LNCAP (cell line): ENCODE measurements at regions not wholly inside any gene's neighbourhood (a gene's known extent, or its start where the extent isn't known, plus 50 kb on each side); places are given as distances from the start of the nearest gene placed in this dataset.

Experiments used
- CTCF ChIP-seq: fragments of 450-650 bp; IDR thresholded peaks from 2 replicates; pipeline ENCODE4 v1.5.1; 2017; ENCODE audit warnings: mild to moderate bottlenecking

- TF ChIP-seq CTCF, result no peak
These were observed 506.2 kb upstream of the ZNF385D start for GRCh38 chr3:22257252-22257651.

- TF ChIP-seq CTCF, result no peak
These were observed 511.4 kb upstream of the ZNF385D start for GRCh38 chr3:22262386-22262785.

GRCh38 chr3:22263042-22263441 is 512.0 kb upstream of the ZNF385D start:
- no peak for TF ChIP-seq CTCF

- TF ChIP-seq CTCF, result no peak
These were observed 514.4 kb upstream of the ZNF385D start for GRCh38 chr3:22265403-22265802.

GRCh38 chr3:22269831-22270230 is 518.8 kb upstream of the ZNF385D start:
- no peak for TF ChIP-seq CTCF

- TF ChIP-seq CTCF, result no peak
These were observed 525.3 kb upstream of the ZNF385D start for GRCh38 chr3:22276351-22276750.

- TF ChIP-seq CTCF, result no peak
These were observed 533.5 kb upstream of the ZNF385D start for GRCh38 chr3:22284559-22284958.

GRCh38 chr3:22288756-22289155 is 537.7 kb upstream of the ZNF385D start:
- no peak for TF ChIP-seq CTCF
